HG02884 (cell line): ENCODE measurements at regions not wholly inside any gene's neighbourhood (a gene's known extent, or its start where the extent isn't known, plus 50 kb on each side); places are given as distances from the start of the nearest gene placed in this dataset.
"Not testable (repeated sequence)": the region's sequence is repeated elsewhere in the genome, so short reads cannot be mapped to it uniquely, and the experiment has no call there.

Experiments
- ATAC-seq: cut with Tn5 transposase; IDR thresholded peaks from one replicate; pipeline ENCODE4 v1.9.1; 2021; ENCODE audit warnings: mild to moderate bottlenecking, moderate library complexity; ENCODE audit not compliant: unreplicated experiment

- no peak for ATAC-seq
Measured at GRCh38 chr6:144667532-144668503, 382.7 kb downstream of the UTRN start.

- ATAC-seq: not testable (repeated sequence)
Measured at GRCh38 chr6:144670259-144670658, 385.1 kb downstream of the UTRN start.

GRCh38 chr6:144673807-144674206 lies 388.7 kb downstream of the UTRN start:
- ATAC-seq: no peak

GRCh38 chr6:144675231-144675861 lies 390.2 kb downstream of the UTRN start:
- no peak for ATAC-seq

GRCh38 chr6:144676310-144676709 lies 391.2 kb downstream of the UTRN start:
- not testable (repeated sequence) for ATAC-seq

GRCh38 chr6:144677263-144677662 lies 392.1 kb downstream of the UTRN start:
- ATAC-seq: not testable (repeated sequence)

GRCh38 chr6:144678844-144679243 lies 393.7 kb downstream of the UTRN start:
- ATAC-seq: no peak

- no peak for ATAC-seq
Measured at GRCh38 chr6:144681334-144681733, 396.2 kb downstream of the UTRN start.

GRCh38 chr6:144683216-144684070 lies 398.3 kb downstream of the UTRN start:
- no peak for ATAC-seq

GRCh38 chr6:144688713-144689112 lies 403.6 kb downstream of the UTRN start:
- ATAC-seq: no peak

- no peak for ATAC-seq
Measured at GRCh38 chr6:144689503-144690040, 404.4 kb downstream of the UTRN start.

- ATAC-seq: no peak
Measured at GRCh38 chr6:144690133-144690532, 405.0 kb downstream of the UTRN start.

GRCh38 chr6:144690666-144691065 lies 405.5 kb downstream of the UTRN start:
- ATAC-seq: no peak

GRCh38 chr6:144692050-144692449 lies 406.9 kb downstream of the UTRN start:
- not testable (repeated sequence) for ATAC-seq

GRCh38 chr6:144695858-144696533 lies 410.9 kb downstream of the UTRN start:
- ATAC-seq: no peak

- no peak for ATAC-seq
Measured at GRCh38 chr6:144696610-144697368, 411.7 kb downstream of the UTRN start.

- no peak for ATAC-seq
Measured at GRCh38 chr6:144697369-144697760, 412.2 kb downstream of the UTRN start.

GRCh38 chr6:144697801-144698200 lies 412.7 kb downstream of the UTRN start:
- ATAC-seq: no peak

GRCh38 chr6:144702781-144703180 lies 417.6 kb downstream of the UTRN start:
- ATAC-seq: no peak

- no peak for ATAC-seq
Measured at GRCh38 chr6:144710207-144710606, 425.1 kb downstream of the UTRN start.
